IPS DF 6.9 (cell line): ENCODE measurements at regions not wholly inside any gene's neighbourhood (a gene's known extent, or its start where the extent isn't known, plus 50 kb on each side); places are given as distances from the start of the nearest gene placed in this dataset.

Source experiments
- DNase-seq: peaks from one replicate; pipeline ENCODE4 v3.0.0-alpha.2; 2013; ENCODE audit warnings: low read depth, low spot score
- H3K27ac ChIP-seq: one replicate; pipeline ENCODE4 v1.5.1; 2013; ENCODE audit warnings: low read length, control low read depth
- H3K27me3 ChIP-seq: 2 replicates; pipeline ENCODE4 v1.6.1; 2013; ENCODE audit warnings: mild to moderate bottlenecking, low read length; ENCODE audit not compliant: control insufficient read depth, insufficient read depth
- H3K36me3 ChIP-seq: 2 replicates; pipeline ENCODE4 v1.6.1; 2013; ENCODE audit warnings: low read length; ENCODE audit not compliant: control insufficient read depth, insufficient read depth
- H3K4me1 ChIP-seq: 2 replicates; pipeline ENCODE4 v1.6.1; 2013; ENCODE audit warnings: low read length; ENCODE audit not compliant: control insufficient read depth, insufficient read depth
- H3K4me3 ChIP-seq: 2 replicates; pipeline ENCODE4 v1.5.1; 2013; ENCODE audit warnings: mild to moderate bottlenecking, low read length
- H3K9me3 ChIP-seq: 2 replicates; pipeline ENCODE4 v1.6.1; 2013; ENCODE audit warnings: low read length, inconsistent platforms; ENCODE audit not compliant: control insufficient read depth, insufficient read depth
- WGBS: extraction: QIAGEN DNeasy Blood & Tissue Kit; methylation state at CpG from one replicate; pipeline ENCODE4 v1.1.7; 2013; ENCODE audit warnings: mixed read lengths, missing lambda C conversion rate; ENCODE audit not compliant: insufficient read length, insufficient coverage; 5-methylcytosine and 5-hydroxymethylcytosine counted together

GRCh38 chr11:25655636-25656035 is 676.3 kb upstream of the ANO3 start:
- no peaks in the 10 kb centered on the region for H3K4me1 ChIP-seq
- no peaks in the 10 kb centered on the region for H3K36me3 ChIP-seq
- no peaks in the 10 kb centered on the region for H3K27me3 ChIP-seq
- no peak for DNase-seq
- WGBS, result no CpG with 5 or more reads among the region's 2 CpGs
- no peak overlapping the region for H3K27ac ChIP-seq
- no peak overlapping the region for H3K4me3 ChIP-seq
- H3K9me3 ChIP-seq, result no peaks in the 10 kb centered on the region

- no peak for DNase-seq
- WGBS, result no CpG with 5 or more reads among the region's 2 CpGs
- H3K36me3 ChIP-seq, result no peaks in the 10 kb centered on the region
- H3K27ac ChIP-seq, result no peak overlapping the region
- H3K4me3 ChIP-seq, result no peak overlapping the region
- no peaks in the 10 kb centered on the region for H3K27me3 ChIP-seq
- no peaks in the 10 kb centered on the region for H3K9me3 ChIP-seq
- no peaks in the 10 kb centered on the region for H3K4me1 ChIP-seq
These were observed 673.0 kb upstream of the ANO3 start for GRCh38 chr11:25658916-25659315.

GRCh38 chr11:25659706-25660105 is 672.2 kb upstream of the ANO3 start:
- H3K9me3 ChIP-seq, result no peaks in the 10 kb centered on the region
- H3K4me1 ChIP-seq, result no peaks in the 10 kb centered on the region
- H3K36me3 ChIP-seq, result no peaks in the 10 kb centered on the region
- no peak for DNase-seq
- no peaks in the 10 kb centered on the region for H3K27me3 ChIP-seq
- no peak overlapping the region for H3K27ac ChIP-seq
- WGBS, result no CpG with 5 or more reads among the region's 3 CpGs
- no peak overlapping the region for H3K4me3 ChIP-seq

GRCh38 chr11:25667871-25668270 is 664.1 kb upstream of the ANO3 start:
- no peaks in the 10 kb centered on the region for H3K27me3 ChIP-seq
- DNase-seq, result no peak
- WGBS, result no CpG with 5 or more reads among the region's 1 CpG
- H3K9me3 ChIP-seq, result no peaks in the 10 kb centered on the region
- no peak overlapping the region for H3K27ac ChIP-seq
- no peak overlapping the region for H3K4me3 ChIP-seq
- H3K36me3 ChIP-seq, result no peaks in the 10 kb centered on the region
- no peaks in the 10 kb centered on the region for H3K4me1 ChIP-seq

- Histone ChIP-seq H3K9me3 (no peaks in the 10 kb centered on the region), H3K27me3 (no peaks in the 10 kb centered on the region), H3K4me1 (no peaks in the 10 kb centered on the region), H3K4me3 (no peak overlapping the region), H3K36me3 (no peaks in the 10 kb centered on the region), H3K27ac (no peak overlapping the region)
- no CpG with 5 or more reads among the region's 8 CpGs for WGBS
- DNase-seq, result no peak
These were observed 640.0 kb upstream of the ANO3 start for GRCh38 chr11:25691959-25692358.

- WGBS, result no CpG with 5 or more reads among the region's 1 CpG
- Histone ChIP-seq H3K4me1 (no peaks in the 10 kb centered on the region), H3K27me3 (no peaks in the 10 kb centered on the region), H3K36me3 (no peaks in the 10 kb centered on the region), H3K9me3 (no peaks in the 10 kb centered on the region), H3K4me3 (no peak overlapping the region), H3K27ac (no peak overlapping the region)
- DNase-seq, result no peak
These were observed 629.5 kb upstream of the ANO3 start for GRCh38 chr11:25702417-25702816.

- Histone ChIP-seq H3K4me3 (no peak overlapping the region), H3K4me1 (no peaks in the 10 kb centered on the region), H3K27ac (no peak overlapping the region), H3K27me3 (no peaks in the 10 kb centered on the region), H3K9me3 (no peaks in the 10 kb centered on the region), H3K36me3 (no peaks in the 10 kb centered on the region)
- no peak for DNase-seq
These were observed 621.0 kb upstream of the ANO3 start for GRCh38 chr11:25710975-25711374.

GRCh38 chr11:25727944-25728343 is 604.0 kb upstream of the ANO3 start:
- H3K4me1 ChIP-seq, result no peaks in the 10 kb centered on the region; the same call in 1 of the 2 replicates
- H3K4me3 ChIP-seq, result no peak overlapping the region
- WGBS, result no CpG with 5 or more reads among the region's 2 CpGs
- no peaks in the 10 kb centered on the region for H3K9me3 ChIP-seq
- H3K36me3 ChIP-seq, result no peaks in the 10 kb centered on the region
- DNase-seq, result no peak
- no peaks in the 10 kb centered on the region for H3K27me3 ChIP-seq
- no peak overlapping the region for H3K27ac ChIP-seq

GRCh38 chr11:25730230-25730629 is 601.7 kb upstream of the ANO3 start:
- no peak for DNase-seq
- H3K27me3 ChIP-seq, result no peaks in the 10 kb centered on the region
- H3K4me3 ChIP-seq, result no peak overlapping the region
- no CpG with 5 or more reads among the region's 2 CpGs for WGBS
- H3K4me1 ChIP-seq, result no peaks in the 10 kb centered on the region; the same call in 1 of the 2 replicates
- no peak overlapping the region for H3K27ac ChIP-seq
- H3K9me3 ChIP-seq, result no peaks in the 10 kb centered on the region
- no peaks in the 10 kb centered on the region for H3K36me3 ChIP-seq

GRCh38 chr11:25733777-25734176 is 598.2 kb upstream of the ANO3 start:
- Histone ChIP-seq H3K9me3 (no peaks in the 10 kb centered on the region), H3K4me3 (no peak overlapping the region), H3K27ac (no peak overlapping the region), H3K27me3 (no peaks in the 10 kb centered on the region), H3K36me3 (no peaks in the 10 kb centered on the region), H3K4me1 (no peaks in the 10 kb centered on the region; the same call in 1 of the 2 replicates)
- DNase-seq, result no peak
- no CpG with 5 or more reads among the region's 2 CpGs for WGBS

- Histone ChIP-seq H3K27me3 (no peaks in the 10 kb centered on the region), H3K4me1 (no peaks in the 10 kb centered on the region), H3K27ac (no peak overlapping the region), H3K4me3 (no peak overlapping the region), H3K9me3 (no peaks in the 10 kb centered on the region), H3K36me3 (no peaks in the 10 kb centered on the region)
- peak; percentile 37 for DNase-seq
- WGBS, result no CpG with 5 or more reads among the region's 2 CpGs
These were observed 597.2 kb upstream of the ANO3 start for GRCh38 chr11:25734591-25735211.
